IMR-90 (cell line): ENCODE measurements at regions not wholly inside any gene's neighbourhood (a gene's known extent, or its start where the extent isn't known, plus 50 kb on each side); places are given as distances from the start of the nearest gene placed in this dataset.

Experiments used
- ATAC-seq: fragments of 200-7000 bp; cut with Tn5 transposase; 2 replicates; pipeline ENCODE4 v1.9.1; 2020; ENCODE audit warnings: low read depth, mild to moderate bottlenecking, moderate library complexity
- BruUV-seq: library from RNA; stranded (reverse); fragments of 400-500 nt; replicated peaks from 2 replicates; lab custom pipeline; 2021; lab: Mats Ljungman, UMichigan
- CTCF ChIA-PET: fragments of 300-600 bp; formaldehyde crosslinking; extraction: SDS; loops from one replicate; lab custom pipeline; 2021; ENCODE audit warnings: antibody characterized with exemption; lab: Yijun Ruan, JAX
- POLR2A ChIA-PET: fragments of 300-600 bp; sonication (Branson Sonifier 250); formaldehyde crosslinking; loops from one replicate; lab custom pipeline; 2022; ENCODE audit warnings: antibody characterized with exemption; ENCODE audit not compliant: unreplicated experiment; lab: Charles Lee
- DNase-seq: peaks from one replicate; pipeline ENCODE4 v3.0.0; 2013
- H2AFZ ChIP-seq: replicated peaks from 2 replicates; pipeline ENCODE3; 2013; ENCODE audit warnings: low read length, mild to moderate bottlenecking; ENCODE audit not compliant: poor library complexity
- H2AK5ac ChIP-seq: 2 replicates; pipeline ENCODE4 v1.6.1; 2013; ENCODE audit warnings: low read depth, low read length, inconsistent platforms
- H2AK9ac ChIP-seq: replicated peaks from 2 replicates; pipeline ENCODE3; 2013; ENCODE audit warnings: mild to moderate bottlenecking, low read depth, low read length, moderate library complexity; ENCODE audit not compliant: poor library complexity
- H2BK120ac ChIP-seq: 2 replicates; pipeline ENCODE4 v1.6.1; 2013; ENCODE audit warnings: low read depth, low read length, inconsistent platforms
- H2BK15ac ChIP-seq: 3 replicates; pipeline ENCODE4 v1.6.1; 2013; ENCODE audit warnings: low read depth, low read length, inconsistent platforms
- H2BK20ac ChIP-seq: 2 replicates; pipeline ENCODE4 v1.6.1; 2013; ENCODE audit warnings: low read depth, mild to moderate bottlenecking, inconsistent platforms, low read length, moderate library complexity
- H2BK5ac ChIP-seq: 2 replicates; pipeline ENCODE4 v1.6.1; 2013; ENCODE audit warnings: mild to moderate bottlenecking, low read depth, low read length, inconsistent platforms; ENCODE audit not compliant: poor library complexity, severe bottlenecking
- H3K14ac ChIP-seq: replicated peaks from 2 replicates; pipeline ENCODE4 v1.6.1; 2013; ENCODE audit warnings: low read depth, low read length, inconsistent platforms
- H3K18ac ChIP-seq: 2 replicates; pipeline ENCODE4 v1.6.1; 2013; ENCODE audit warnings: low read depth, low read length, control low read depth
- H3K23ac ChIP-seq: 2 replicates; pipeline ENCODE4 v1.6.1; 2013; ENCODE audit warnings: low read depth, low read length, inconsistent platforms
- H3K27ac ChIP-seq: 2 replicates; pipeline ENCODE4 v1.5.1; 2013; ENCODE audit warnings: mild to moderate bottlenecking, control low read depth, low read length; ENCODE audit not compliant: insufficient read depth
- H3K27me3 ChIP-seq: 2 replicates; pipeline ENCODE4 v1.6.1; 2013; ENCODE audit warnings: low read length; ENCODE audit not compliant: control insufficient read depth, insufficient read depth
- H3K36me3 ChIP-seq: 2 replicates; pipeline ENCODE4 v1.6.1; 2013; ENCODE audit warnings: low read length, mixed read lengths; ENCODE audit not compliant: control insufficient read depth, insufficient read depth
- H3K4ac ChIP-seq: 2 replicates; pipeline ENCODE4 v1.6.1; 2013; ENCODE audit warnings: low read depth, low read length, inconsistent platforms
- H3K4me1 ChIP-seq: 2 replicates; pipeline ENCODE4 v1.6.1; 2013; ENCODE audit warnings: low read length, mixed read lengths; ENCODE audit not compliant: control insufficient read depth, insufficient read depth
- H3K4me2 ChIP-seq: 2 replicates; pipeline ENCODE4 v1.6.1; 2013; ENCODE audit warnings: low read depth, mild to moderate bottlenecking, control low read depth, low read length, moderate library complexity
- H3K4me3 ChIP-seq: 2 replicates; pipeline ENCODE4 v1.5.1; 2013; ENCODE audit warnings: low read depth, mild to moderate bottlenecking, control low read depth, low read length, moderate library complexity; ENCODE audit not compliant: insufficient read depth
- H3K56ac ChIP-seq: 2 replicates; pipeline ENCODE4 v1.6.1; 2013; ENCODE audit warnings: low read length, inconsistent platforms; ENCODE audit not compliant: insufficient read depth; ENCODE audit errors: extremely low read depth
- H3K79me1 ChIP-seq, 2 experiments: 2 replicates each; pipeline ENCODE4 v1.6.1; 2013; ENCODE audit warnings: low read length in 2 of 2, inconsistent platforms in 1 of 2, low read depth in 1 of 2
- H3K9ac ChIP-seq: 2 replicates; pipeline ENCODE4 v1.6.1; 2013; ENCODE audit warnings: low read depth, low read length, control low read depth
- H3K9me1 ChIP-seq: 2 replicates; pipeline ENCODE4 v1.6.1; 2013; ENCODE audit warnings: low read length, inconsistent platforms; ENCODE audit not compliant: insufficient read depth
- H3K9me3 ChIP-seq: 2 replicates; pipeline ENCODE4 v1.6.1; 2013; ENCODE audit warnings: low read length; ENCODE audit not compliant: control insufficient read depth, insufficient read depth
- H4K20me1 ChIP-seq: 2 replicates; pipeline ENCODE4 v1.6.1; 2013; ENCODE audit warnings: low read length, inconsistent platforms; ENCODE audit not compliant: insufficient read depth
- H4K5ac ChIP-seq: 2 replicates; pipeline ENCODE4 v1.6.1; 2013; ENCODE audit warnings: mild to moderate bottlenecking, low read depth, low read length, control low read depth
- H4K8ac ChIP-seq, 2 experiments: 2 replicates each; pipeline ENCODE4 v1.6.1; 2013; ENCODE audit warnings: low read depth in 2 of 2, low read length in 2 of 2, control low read depth in 1 of 2, inconsistent platforms in 1 of 2
- H4K91ac ChIP-seq: 2 replicates; pipeline ENCODE4 v1.6.1; 2013; ENCODE audit warnings: low read depth, low read length, inconsistent platforms; ENCODE audit not compliant: insufficient read depth
- BHLHE40 ChIP-seq: fragments of 150-350 bp; IDR thresholded peaks from 2 replicates; pipeline ENCODE4 v1.6.1; 2016; ENCODE audit warnings: mild to moderate bottlenecking, low read depth, low read length
- CEBPB ChIP-seq: IDR thresholded peaks from 2 replicates; pipeline ENCODE4 v1.6.1; 2012; ENCODE audit warnings: low read depth, low read length, improper control_type of control experiment
- CHD1 ChIP-seq: IDR thresholded peaks from 2 replicates; pipeline ENCODE4 v1.6.1; 2012; ENCODE audit warnings: low read depth, low read length, improper control_type of control experiment
- CTCF ChIP-seq: conservative IDR thresholded peaks from 2 replicates; pipeline ENCODE4 v1.5.1; 2012; ENCODE audit warnings: mild to moderate bottlenecking, low read depth, low read length, improper control_type of control experiment
- FOS ChIP-seq: fragments of 150-350 bp; IDR thresholded peaks from 2 replicates; pipeline ENCODE4 v1.6.1; 2016; ENCODE audit warnings: low read depth, low read length
- MAZ ChIP-seq: IDR thresholded peaks from 2 replicates; pipeline ENCODE4 v1.6.1; 2012; ENCODE audit warnings: low read depth, mild to moderate bottlenecking, low read length, improper control_type of control experiment, moderate library complexity, borderline replicate concordance
- POLR2A ChIP-seq: IDR thresholded peaks from 2 replicates; pipeline ENCODE4 v1.6.1; 2012; ENCODE audit warnings: mild to moderate bottlenecking, low read depth, low read length
- RAD21 ChIP-seq: IDR thresholded peaks from 2 replicates; pipeline ENCODE4 v1.6.1; 2012; ENCODE audit warnings: low read length, improper control_type of control experiment
- SMC3 ChIP-seq: fragments of 150-350 bp; IDR thresholded peaks from 2 replicates; pipeline ENCODE4 v1.6.1; 2016; ENCODE audit warnings: low read depth, mild to moderate bottlenecking, antibody characterized with exemption, low read length, moderate library complexity
- USF2 ChIP-seq: fragments of 150-350 bp; IDR thresholded peaks from 2 replicates; pipeline ENCODE4 v1.6.1; 2017; ENCODE audit warnings: mild to moderate bottlenecking, antibody characterized with exemption, low read length, low read depth
- WGBS, 2 experiments: methylation state at CpG; one replicate each; pipeline versions ENCODE4 v1.1.5 to v1.1.7; 2013; ENCODE audit warnings: missing lambda C conversion rate in 2 of 2; ENCODE audit not compliant: insufficient read length in 1 of 2; ENCODE audit errors: extremely low coverage in 2 of 2; 5-methylcytosine and 5-hydroxymethylcytosine counted together
- dilution Hi-C: fragments of 300-500 bp; cut with HindIII; formaldehyde crosslinking; loops from one replicate; pipeline ENCODE4 v1.14.3; 2018; ENCODE audit warnings: low sequenced_read_pairs; ENCODE audit not compliant: unreplicated experiment
- in situ Hi-C: fragments of 300-500 bp; cut with MboI; formaldehyde crosslinking; loops from 3 replicates; pipeline ENCODE4 v1.14.3; 2019; ENCODE audit warnings: low sequenced_read_pairs, inconsistent platforms, mixed read lengths
- intact Hi-C: fragments of 100-400 bp; cut with micrococcal nuclease; formaldehyde crosslinking; loops from 2 replicates; pipeline ENCODE4 v1.10.0; 2022

- peaks cover 2% of the 10 kb centered on the region; the same call in 1 of the 2 replicates for H3K9me1 ChIP-seq
- no peak overlapping the region for H2BK15ac ChIP-seq
- H2AK9ac ChIP-seq: no peak overlapping the region
- no peak overlapping the region for H3K9ac ChIP-seq
- no peak overlapping the region for H3K56ac ChIP-seq
- in situ Hi-C loops: no loop called here
- H4K8ac ChIP-seq: no peak overlapping the region
- no peak overlapping the region for H3K27ac ChIP-seq
- H2BK5ac ChIP-seq: no peak overlapping the region
- H3K14ac ChIP-seq: no peak overlapping the region
- no peaks in the 10 kb centered on the region for H3K79me1 ChIP-seq
- H3K4me1 ChIP-seq: peaks cover 4% of the 10 kb centered on the region
- TF ChIP-seq MAZ (no peak), USF2 (no peak), CTCF (no peak), SMC3 (no peak), RAD21 (no peak), CHD1 (no peak), FOS (peak; percentile 24; the same call in 1 of the 2 replicates), BHLHE40 (no peak), CEBPB (peak; percentile 82), POLR2A (no peak)
- ChIA-PET POLR2A (no interaction called here), CTCF (no interaction called here)
- no peak overlapping the region for H3K23ac ChIP-seq
- no peak overlapping the region for H4K91ac ChIP-seq
- H2AFZ ChIP-seq: no peak overlapping the region
- H2BK120ac ChIP-seq: no peak overlapping the region
- ATAC-seq: no peak; the same call in none of the 2 replicates
- no peak overlapping the region for H3K4me3 ChIP-seq
- H3K4me2 ChIP-seq: no peak overlapping the region
- dilution Hi-C loops: no loop called here
- no peaks in the 10 kb centered on the region for H4K20me1 ChIP-seq
- no TSS peak for BruUV-seq
- no peaks in the 10 kb centered on the region for H3K9me3 ChIP-seq
- H2BK20ac ChIP-seq: no peak overlapping the region
- WGBS, 2 experiments: no CpG with 5 or more reads among the region's 1 CpG
- H3K4ac ChIP-seq: no peak overlapping the region
- H3K36me3 ChIP-seq: no peaks in the 10 kb centered on the region
- DNase-seq: peak; percentile 55
- H2AK5ac ChIP-seq: no peak overlapping the region
- no peak overlapping the region for H4K5ac ChIP-seq
- H3K27me3 ChIP-seq: no peaks in the 10 kb centered on the region
- intact Hi-C loops: loop anchor here (5.0 kb wide), 1 partner anchor 62 kb away; no protein-coding TSS in a partner anchor
- H3K18ac ChIP-seq: no peak overlapping the region; the same call in 1 of the 2 replicates
Observed at GRCh38 chr1:195664628-195665027, 943.6 kb downstream of the KCNT2 start.
